DMS 273 treated with DMSO at 0.1 percent for 48 hours (cell line): ENCODE measurements at regions not wholly inside any gene's neighbourhood (a gene's known extent, or its start where the extent isn't known, plus 50 kb on each side); places are given as distances from the start of the nearest gene placed in this dataset.
"Not testable (repeated sequence)": the region's sequence is repeated elsewhere in the genome, so short reads cannot be mapped to it uniquely, and the experiment has no call there.

ENCODE experiments used
- DNase-seq: peaks from one replicate; lab custom pipeline; 2025; lab: John Stamatoyannopoulos, UW

DNA sequence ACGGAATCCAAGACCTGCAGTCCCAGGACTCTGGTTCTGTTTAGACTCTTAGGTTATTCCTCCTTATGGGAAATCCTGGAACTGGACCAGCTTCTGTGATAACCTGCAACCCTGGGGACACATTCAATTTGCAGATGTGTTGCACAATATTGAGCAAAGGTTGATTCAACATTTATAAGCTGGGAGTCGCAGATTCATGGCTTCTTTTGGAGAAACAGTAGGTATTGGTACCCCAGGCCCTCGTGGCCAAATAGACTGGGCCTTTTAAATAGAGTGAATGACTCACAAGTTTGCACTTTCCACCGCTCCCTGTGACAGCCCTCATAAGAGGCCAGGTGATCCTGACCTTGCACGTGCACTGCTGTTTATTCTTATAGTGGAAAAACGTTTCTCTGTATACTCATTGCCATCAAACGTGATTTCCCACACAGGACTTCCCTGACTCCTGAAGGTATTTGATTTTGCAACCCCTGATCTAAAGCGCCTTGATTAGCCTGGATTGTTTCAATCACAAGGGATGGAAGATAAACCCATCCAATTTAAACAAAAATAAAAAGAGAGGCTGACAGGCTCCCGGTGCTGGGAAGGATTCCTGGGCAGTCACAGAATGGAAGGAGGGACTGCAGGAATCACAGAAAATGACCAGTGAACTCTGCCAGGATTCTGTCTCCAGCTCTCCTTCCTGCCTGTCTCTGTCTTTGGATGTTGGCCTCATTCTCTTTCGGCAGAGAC, 98.0 kb downstream of the VCPKMT start:
- no peak for DNase-seq

DNA sequence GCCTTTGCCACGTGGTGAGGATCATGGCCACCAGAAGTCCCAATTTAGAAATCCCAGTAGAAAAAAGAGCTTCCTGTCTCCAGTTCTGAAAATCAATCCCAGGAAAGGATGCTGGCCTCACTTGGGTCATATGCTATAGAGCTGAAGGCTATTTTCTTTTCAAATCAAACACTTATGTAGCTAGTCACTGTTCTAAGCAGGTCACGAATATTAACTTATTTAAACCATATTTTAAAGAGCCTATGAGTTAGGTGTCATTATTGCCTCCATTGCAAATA, 97.5 kb downstream of the VCPKMT start:
- DNase-seq = no peak

DNA sequence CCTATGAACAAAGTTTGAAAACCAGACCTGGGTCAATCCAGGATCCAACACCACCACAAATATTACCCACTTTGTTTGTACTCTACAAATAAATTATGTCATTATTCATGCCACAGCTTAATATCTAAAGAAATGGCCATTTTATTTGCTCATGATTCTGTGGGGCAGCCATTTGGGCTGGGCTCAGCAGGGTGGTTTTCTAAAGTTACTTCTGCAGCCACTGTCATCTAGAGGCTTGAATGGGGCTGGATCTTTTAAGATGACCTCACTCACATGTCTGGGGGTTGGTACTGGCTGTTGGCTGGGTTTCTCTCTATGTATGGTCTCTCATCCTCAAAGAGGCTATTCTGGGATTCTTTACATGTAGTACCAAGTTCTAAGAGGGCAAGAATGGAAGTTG, 96.2 kb downstream of the VCPKMT start:
- DNase-seq = no peak

DNA sequence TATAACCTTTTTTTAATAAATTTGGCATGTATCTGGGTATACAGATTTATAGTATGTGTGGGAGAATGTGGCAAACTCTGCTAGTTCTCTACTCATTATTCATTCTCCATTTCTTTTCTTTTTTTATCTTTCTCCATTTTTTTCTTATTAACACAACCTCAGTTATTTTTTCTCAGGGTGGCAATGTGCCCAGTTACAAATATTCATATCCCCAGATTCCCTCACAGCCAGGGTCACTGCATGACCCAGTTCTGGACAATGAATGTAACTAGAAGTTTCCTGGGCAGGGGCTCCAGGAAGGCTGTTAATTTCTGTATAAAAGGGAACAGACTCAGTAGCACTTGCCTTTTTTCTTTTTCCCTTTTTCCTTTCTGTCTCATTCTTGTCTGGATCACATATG, 95.6 kb downstream of the VCPKMT start:
- DNase-seq = no peak

DNA sequence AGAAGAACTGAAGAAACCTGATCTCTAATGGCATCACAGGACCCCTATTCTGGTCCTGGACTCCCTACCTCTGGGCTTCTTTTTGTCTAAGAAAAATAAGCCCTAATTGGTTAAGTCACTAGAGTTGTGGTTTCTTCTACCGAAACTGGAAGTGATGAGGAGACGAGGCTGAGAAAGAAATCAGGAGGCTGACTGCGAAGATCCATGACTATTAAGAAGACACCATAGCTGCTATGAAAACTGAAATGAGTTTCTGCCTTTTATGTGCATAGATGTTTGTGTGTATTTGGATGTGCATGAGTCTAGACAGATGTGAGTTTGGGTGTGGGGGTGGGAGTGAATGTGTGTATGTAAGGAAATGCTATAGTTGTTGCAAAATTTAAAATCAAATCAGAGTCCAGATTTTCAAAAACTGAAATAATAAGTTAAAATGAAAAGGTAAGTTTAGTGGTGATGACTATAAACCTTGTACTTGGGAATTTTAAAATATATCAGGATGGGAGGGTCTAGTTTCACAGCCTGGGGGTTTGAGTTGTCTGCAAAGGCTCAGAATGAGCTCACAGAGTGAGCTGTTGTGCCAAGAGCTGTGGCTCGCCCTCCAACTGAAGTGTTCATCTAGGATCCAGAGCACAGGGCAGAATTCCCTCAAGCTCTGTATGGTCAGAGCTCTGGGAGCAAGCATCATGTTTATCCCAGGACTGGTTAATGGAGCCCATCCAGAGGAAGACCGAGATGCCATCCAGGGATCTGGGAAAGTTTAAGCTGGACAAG, 94.9 kb downstream of the VCPKMT start:
- no peak for DNase-seq

DNA sequence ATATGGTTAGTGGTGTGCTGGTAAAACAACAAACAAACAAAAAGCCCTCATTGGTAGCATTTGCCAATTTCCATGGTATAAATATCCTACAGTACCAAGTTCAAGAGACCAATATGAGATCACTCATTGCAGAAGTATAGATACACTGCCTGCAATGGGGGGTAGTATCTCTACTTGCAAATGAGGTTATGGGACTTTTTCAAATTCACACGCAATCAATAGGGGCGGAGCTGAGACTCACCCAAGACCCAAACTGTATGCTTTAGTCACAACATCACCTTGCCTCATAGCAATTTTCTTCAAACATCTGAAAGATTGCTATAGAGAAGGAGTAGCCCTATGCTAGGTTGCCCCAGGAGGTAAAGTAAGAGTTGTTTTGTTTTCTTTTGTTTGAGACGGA, 93.7 kb downstream of the VCPKMT start:
- DNase-seq = no peak

DNA sequence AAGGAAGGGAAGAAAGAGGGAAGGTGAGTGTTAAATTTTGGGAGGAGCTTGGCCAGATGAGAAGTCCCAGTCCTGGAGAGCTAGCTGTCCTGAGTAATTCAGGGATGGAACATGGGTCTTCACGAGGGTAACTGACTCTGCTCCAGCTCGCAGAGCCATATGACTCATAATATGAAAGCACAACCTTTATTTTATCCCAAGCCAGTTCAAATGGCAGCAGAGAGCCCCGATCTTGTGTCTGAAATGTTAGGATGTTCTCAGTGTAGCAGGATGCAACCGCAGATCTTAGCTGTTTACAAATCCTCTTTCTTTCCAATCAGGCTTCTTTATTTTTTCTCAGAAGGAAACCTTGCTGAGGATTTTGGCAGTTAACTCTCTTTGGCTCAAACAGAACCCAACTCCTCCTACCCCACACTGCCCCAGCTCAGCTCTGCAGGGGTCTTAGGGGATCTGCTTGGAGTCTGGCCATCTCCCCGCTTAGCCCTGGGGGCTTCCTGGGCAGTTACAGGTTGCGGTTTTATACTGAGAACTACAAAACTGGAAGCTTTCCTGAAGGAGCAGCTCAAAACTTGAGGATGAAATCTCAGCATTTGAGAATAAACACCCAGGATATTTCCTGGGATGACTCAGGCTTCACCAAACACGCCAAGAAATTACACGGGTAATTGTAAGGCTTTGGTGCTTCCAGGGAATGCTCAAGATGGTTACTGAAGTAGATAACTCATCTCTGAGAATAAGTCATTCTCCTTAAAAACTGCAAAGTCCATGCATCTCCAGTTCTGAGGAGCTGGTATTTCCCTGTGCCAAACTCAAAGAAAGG, 92.5 kb downstream of the VCPKMT start:
- DNase-seq = no peak

DNA sequence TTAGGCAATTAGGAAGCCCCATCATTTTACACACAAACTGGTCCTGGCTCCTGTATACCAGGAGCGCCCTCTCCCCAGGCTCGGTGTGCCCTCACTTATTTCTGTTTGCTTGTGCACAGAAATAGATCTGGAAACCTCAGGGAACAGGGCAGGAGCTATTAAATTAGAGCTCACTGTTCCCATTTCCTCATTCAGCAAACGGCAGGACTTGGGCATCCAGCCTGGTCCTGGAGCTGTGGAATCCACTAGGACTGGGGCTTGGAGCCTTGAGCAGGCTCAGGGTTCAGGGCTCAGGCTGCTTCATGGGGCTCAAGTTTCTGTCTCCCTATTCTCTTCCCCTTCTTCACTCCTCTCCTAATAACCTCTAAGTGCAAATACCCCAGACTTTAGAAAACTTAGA, 91.3 kb downstream of the VCPKMT start:
- no peak for DNase-seq

DNA sequence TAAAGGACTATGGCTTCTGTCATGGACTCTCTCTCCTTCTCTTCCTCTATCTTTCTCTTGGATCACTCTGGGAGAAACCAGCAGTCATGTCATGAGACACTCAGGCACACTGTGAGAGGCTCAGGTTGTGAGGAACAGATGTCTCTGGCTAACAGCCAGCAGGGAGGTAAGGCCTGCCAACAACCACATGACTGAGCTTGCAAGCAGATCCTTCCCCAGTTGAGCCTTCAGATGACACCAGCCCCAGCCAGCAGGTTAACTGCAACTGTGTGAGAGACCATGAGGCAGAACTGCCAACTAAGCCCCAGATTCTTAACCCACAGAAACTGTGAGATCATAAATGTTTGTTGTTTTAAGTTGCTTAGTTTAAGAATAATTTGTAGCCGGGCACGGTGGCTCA, 90.6 kb downstream of the VCPKMT start:
- peak; percentile 65 for DNase-seq

DNA sequence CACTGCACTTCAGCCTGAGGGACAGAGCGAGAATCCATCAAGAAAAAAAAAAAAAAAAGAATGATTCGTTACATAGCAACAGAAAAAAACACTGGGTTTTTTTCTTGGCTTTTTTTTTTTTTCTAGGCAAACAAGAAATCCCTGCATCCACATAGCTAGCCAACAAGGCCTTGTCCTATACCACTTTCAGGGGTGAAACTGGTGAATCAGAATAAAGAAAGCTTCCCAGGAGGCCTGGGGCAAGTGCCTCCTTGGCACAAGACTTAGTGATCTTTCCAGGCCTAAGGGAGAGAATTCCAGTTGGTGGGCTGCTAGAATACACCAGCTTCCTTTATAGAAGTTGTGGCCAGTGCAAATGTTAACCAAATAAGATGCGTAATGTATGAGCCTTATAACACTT, 90.0 kb downstream of the VCPKMT start:
- DNase-seq = no peak

DNA sequence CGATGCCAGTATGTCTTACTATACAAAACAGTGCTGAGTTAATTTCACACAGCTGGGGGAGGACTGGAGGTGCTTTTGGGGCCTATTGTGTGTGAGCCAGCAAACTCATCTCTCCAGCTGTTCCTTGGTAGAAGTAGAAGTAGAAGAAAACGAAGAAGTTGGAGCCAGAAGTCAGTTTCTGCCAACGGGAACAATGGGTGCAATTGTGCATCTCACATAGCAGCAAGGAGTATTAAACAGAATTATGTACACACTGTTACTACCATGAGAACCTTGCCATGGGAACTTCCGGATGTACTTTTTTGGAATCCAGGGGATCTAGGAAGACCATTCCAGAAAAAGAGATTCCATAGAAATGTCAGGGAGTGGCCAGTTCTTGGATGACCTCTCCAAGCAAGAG, 88.6 kb downstream of the VCPKMT start:
- DNase-seq = no peak

DNA sequence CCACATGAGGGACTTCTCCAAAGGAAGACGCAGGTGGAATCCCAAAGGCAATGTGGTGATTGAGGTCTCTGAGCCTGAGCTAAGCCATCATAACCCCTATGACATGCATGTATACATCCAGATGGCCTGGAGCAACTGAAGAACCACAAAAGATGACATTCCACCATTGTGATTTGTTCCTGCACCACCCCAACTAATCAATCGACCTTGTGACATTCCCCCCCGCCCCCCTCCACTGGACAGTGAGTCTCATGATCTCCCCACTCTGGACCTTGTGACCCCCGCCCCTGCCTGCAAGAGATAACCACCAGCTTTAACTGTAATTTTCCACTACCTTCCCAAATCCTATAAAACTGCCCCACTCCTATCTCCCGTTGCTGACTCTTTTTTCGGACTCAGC, 87.9 kb downstream of the VCPKMT start:
- no peak for DNase-seq

DNA sequence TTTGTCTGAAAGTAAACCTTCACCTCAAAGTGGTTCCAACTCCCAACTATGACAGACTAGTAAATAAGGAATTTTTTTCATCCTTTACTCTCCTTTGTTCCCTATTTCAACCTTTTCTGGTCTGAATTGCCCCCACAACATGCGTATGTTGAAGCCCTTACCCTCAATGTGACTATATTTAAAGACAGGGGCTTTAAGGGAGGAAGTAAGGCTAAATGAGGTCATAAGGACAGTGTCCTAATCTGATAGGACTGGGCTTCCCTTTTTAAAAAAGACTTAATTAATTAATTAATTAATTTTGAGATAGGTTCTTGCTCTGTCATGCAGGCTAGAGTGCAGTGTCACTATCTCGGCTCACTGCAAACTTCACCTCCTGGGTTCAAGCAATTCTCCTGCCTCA, 86.3 kb downstream of the VCPKMT start:
- no peak for DNase-seq

DNA sequence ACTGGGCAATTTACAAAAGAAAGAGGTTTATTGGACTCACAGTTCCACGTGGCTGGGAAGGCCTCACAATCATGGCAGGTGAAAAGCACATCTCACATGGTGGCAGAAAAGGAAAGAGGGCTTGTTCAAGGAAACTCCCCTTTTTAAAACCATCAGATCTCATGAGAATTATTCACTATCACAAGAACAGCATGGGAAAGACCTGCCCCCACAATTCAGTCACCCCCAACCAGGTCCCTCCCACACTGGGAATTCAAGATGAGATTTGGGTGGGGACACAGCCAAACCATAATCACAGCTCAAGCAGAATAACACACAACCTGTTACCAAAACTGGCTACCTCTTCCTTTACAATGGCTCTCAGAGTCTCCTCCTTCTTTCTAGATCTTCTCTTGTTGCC, 85.5 kb downstream of the VCPKMT start:
- not testable (repeated sequence) for DNase-seq

DNA sequence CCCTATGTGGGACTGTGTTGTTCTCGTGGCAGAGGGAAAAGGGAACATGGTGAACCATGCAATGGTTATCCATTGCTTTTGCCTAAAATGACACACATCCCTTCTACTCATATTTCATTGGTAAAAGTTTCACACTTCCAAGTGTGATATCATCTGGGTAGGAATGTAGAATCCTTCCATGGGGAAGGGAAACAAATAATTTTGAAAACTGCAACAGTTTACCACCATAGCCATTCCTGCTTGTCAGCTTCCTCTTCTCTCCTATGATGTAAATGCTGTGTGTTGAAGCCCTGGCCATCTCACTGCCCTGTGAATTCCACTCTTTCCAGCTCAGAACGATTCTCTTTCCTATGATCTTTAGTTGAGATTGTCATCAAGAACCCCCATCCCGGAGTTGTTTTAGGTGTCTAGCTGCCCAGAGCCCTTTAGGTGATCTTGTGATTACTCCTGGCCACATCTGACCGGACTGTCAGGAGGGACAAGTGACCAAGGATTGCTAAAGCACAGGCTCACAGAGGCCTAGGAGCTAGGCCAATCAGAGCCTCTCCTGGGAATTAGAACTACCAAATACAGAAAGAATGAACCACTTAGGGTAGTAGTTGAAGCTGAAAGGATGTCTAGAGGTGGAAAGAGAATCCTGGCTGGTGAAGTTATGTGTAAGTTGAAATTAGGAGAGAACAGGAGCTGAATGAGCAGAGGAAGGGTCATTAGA, 84.6 kb downstream of the VCPKMT start:
- DNase-seq = no peak

DNA sequence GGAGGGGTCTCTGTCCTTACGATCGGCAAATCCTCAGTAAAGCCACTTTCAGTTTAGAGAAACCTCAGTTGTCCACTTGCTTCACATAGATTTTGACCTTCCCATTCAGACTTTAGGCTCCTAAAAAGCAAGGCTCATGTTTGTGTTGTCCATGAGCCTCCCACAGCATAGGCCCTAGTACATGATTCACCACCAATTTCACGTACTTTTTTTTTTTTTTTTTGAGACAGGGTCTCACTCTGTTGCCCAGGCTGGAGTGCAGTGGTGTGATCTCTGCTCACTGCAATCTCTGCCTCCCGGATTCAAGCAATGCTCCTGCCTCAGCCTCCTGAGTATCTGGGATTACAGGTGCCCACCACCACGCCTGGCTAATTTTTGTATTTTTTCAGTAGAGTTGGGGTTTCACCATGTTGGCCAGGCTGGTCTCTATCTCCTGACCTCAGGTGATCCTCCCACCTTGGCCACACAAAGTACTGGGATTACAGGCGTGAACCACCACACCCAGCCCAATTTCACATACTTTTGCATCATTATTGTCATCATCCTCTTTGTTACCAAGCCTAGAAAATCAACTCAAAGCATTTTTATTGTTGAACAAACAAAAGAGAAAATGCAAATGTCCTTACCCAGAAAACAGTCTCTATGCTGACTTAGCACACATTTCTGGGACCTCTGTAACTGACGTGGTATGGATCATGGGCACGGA, 83.8 kb downstream of the VCPKMT start:
- DNase-seq = not testable (repeated sequence)

DNA sequence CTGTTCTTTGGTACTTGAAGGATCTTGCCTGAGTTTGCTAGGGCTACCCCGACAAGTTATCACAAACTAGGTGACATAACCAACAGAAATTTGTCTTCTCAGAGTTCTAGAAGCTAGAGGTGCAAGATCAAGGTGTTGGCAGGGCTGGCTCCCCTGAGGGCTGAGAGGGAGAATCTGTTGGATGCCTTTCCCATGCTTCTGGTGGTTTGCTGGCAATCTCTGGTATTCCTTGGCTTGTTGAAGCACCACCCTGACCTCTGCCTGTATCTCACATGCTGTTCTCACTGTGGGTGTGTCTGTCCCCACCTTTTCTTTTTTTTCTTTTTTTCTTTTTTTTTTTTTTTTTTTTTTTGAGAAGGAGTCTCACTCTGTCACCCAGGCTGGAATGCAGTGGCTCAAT, 81.2 kb downstream of the VCPKMT start:
- no peak for DNase-seq

DNA sequence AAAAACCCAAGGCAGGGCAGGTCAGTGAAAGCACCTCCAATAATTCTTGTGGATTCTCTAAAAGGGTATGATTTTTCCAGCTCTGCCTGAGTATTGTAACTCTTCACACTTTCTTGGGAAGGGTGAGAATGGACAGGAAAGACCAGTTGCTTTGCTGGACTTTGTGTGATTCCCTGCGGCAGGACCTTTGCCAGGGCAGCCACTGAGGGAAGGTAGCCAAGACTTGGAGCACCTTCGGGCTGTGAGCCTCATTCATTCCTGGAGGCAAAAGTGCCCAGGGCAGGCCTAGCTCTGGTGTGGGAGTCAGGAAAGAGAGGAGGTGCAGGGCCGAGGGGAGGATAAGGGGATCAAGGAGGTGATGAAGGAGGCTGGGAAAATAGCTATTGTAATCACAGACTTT, 80.2 kb downstream of the VCPKMT start:
- DNase-seq = no peak

DNA sequence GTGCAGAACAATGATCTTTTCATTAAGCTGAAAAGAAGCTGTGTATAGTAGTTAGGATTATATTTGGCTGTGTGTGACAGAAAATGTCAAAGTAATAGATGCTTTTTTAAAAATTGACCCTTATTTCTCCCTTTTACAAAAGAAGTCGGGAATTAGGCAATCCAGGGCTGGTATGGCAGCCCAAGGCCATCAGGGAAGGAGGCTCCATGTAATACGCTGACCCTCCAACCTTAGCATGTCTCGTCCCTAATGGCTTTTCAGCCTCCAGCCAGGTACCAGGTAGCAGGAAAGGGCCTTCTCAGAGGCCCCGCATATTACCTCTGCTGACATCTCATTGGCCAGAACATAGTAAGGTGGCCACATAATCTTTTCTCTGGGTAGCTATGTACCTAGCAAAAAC, 79.7 kb downstream of the VCPKMT start:
- no peak for DNase-seq

DNA sequence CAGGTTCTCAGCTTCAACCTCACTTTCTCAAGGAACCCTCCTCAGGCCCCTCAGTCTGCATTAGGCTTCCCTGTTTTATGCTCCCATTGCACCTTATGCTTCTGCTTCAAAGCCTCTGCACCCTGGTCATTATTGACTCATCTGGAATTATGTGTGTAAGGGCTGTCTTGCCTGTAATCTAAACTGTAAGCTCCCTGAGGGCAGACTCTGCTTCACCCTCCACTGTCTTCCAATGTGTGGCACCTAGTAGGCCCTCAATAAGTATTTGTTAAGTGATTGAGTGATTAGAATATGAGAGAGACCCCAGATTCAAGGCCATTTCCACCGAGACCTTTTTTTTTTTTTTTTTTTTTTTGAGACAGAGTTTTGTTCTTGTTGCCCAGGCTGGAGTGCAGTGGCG, 79.1 kb downstream of the VCPKMT start:
- DNase-seq = no peak

DNA sequence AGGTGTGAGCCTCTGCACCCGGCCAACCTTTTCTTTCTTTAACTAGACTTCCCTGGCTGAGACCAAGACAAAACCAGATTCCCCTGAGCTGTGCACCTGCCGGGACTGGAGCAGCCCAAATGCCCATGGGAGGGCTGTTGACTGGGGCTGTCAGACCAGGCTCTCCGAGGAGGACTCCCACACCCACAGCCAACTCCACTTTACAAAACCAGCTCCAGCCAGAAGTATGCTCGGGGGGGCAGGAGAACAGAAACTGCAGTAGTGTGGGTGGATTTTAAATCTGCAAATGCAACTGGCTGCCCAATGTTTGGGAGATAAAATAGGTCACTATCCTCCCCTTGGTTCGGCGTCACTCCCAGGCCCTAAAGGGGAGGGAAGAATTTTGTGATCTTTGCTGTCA, 78.5 kb downstream of the VCPKMT start:
- no peak for DNase-seq
